Transverse colon (tissue), 4 donors: ENCODE measurements at regions not wholly inside any gene's neighbourhood (a gene's known extent, or its start where the extent isn't known, plus 50 kb on each side); places are given as distances from the start of the nearest gene placed in this dataset.

Experiments
- DNase-seq: peaks from one replicate; pipeline ENCODE4 v3.0.0-alpha.2; 2019
- H3K27ac ChIP-seq, 4 donors: fragments of 200-600 bp; sonication (generic); 2 replicates each; pipeline ENCODE4 v1.5.1; 2016 to 2018; ENCODE audit warnings: inconsistent platforms in 4 of 4
- H3K27me3 ChIP-seq: fragments of 200-600 bp; sonication (generic); 2 replicates; pipeline ENCODE4 v1.5.1; 2017; ENCODE audit warnings: inconsistent platforms
- H3K36me3 ChIP-seq, 4 donors: fragments of 200-600 bp; sonication (generic); 2 replicates each; pipeline ENCODE4 v1.5.1; 2017 to 2019; ENCODE audit warnings: inconsistent platforms in 4 of 4
- H3K4me1 ChIP-seq, 4 donors: fragments of 200-600 bp; sonication (generic); 2 replicates each; pipeline ENCODE4 v1.5.1; 2017 to 2020; ENCODE audit warnings: inconsistent platforms in 4 of 4
- H3K4me3 ChIP-seq, 4 donors: fragments of 200-600 bp; sonication (generic); 1 replicate in 1 of 4; 2 replicates in 3 of 4; pipeline versions ENCODE4 v1.5.1 to v1.6.1; 2017 to 2019; ENCODE audit warnings: inconsistent platforms in 4 of 4
- H3K9me3 ChIP-seq, 2 donors: fragments of 200-600 bp; sonication (generic); 2 replicates each; pipeline ENCODE4 v1.5.1; 2017 to 2019; ENCODE audit warnings: inconsistent platforms in 2 of 2
- CTCF ChIP-seq, 5 experiments: fragments of 200-600 bp in 3 of 5; fragments of 450-650 bp in 2 of 5; sonication (generic) in 3 of 5; IDR thresholded peaks; 1 replicate in 2 of 5; 2 replicates in 3 of 5; pipeline ENCODE4 v1.5.1; 2016 to 2017; ENCODE audit warnings: antibody characterized with exemption in 5 of 5, inconsistent platforms in 3 of 5, mild to moderate bottlenecking in 2 of 5, moderate library complexity in 1 of 5
- EP300 ChIP-seq: sonication (generic); formaldehyde crosslinking; IDR thresholded peaks from one replicate; pipeline ENCODE4 v1.6.1; 2017; ENCODE audit warnings: antibody characterized with exemption, low read depth
- POLR2A ChIP-seq: fragments of 450-650 bp; IDR thresholded peaks from one replicate; pipeline ENCODE4 v1.6.1; 2016; ENCODE audit warnings: antibody characterized with exemption, mild to moderate bottlenecking, moderate library complexity
- POLR2AphosphoS5 ChIP-seq, 3 donors: sonication (generic); formaldehyde crosslinking; IDR thresholded peaks; one replicate each; pipeline ENCODE4 v1.6.1; 2016; ENCODE audit warnings: antibody characterized with exemption in 3 of 3
- WGBS, 2 donors: methylation state at CpG; one replicate each; pipeline ENCODE4 v1.1.5; 2018; ENCODE audit warnings: low coverage in 1 of 2; 5-methylcytosine and 5-hydroxymethylcytosine counted together
- in situ Hi-C, 4 donors: fragments of 200-750 bp; cut with MboI; loops; one replicate each; pipeline versions ENCODE4 v1.15.0 to v1.15.1; 2017; ENCODE audit warnings: low sequenced_read_pairs in 3 of 4, low pct_ligation_motif_present in 1 of 4, low pct_unique_long_range_greater_than_20kb in 1 of 4
- intact Hi-C: fragments of 100-400 bp; cut with DNase I; formaldehyde crosslinking; loops from one replicate; pipeline ENCODE4 v1.15.1; 2023; ENCODE audit warnings: low total_unique reads

- H3K27ac ChIP-seq, result no peak overlapping the region
- in situ Hi-C loops (no loop called here), intact Hi-C loops (no loop called here)
- peaks cover 8 to 39% (median 16%) of the 10 kb centered on the region in 4 donors for H3K4me1 ChIP-seq
- H3K27me3 ChIP-seq, result peaks cover 6% of the 10 kb centered on the region
- TF ChIP-seq EP300 (no peak), POLR2AphosphoS5 (IDR thresholded peaks at IDR 0.05) (no peak), CTCF (IDR thresholded peaks at IDR 0.05) (no peak), POLR2A (no peak)
- WGBS, 2 donors, result 74 to 96% methylated on average over 3 to 6 of the region's 6 CpGs
- DNase-seq, result no peak
- no peak overlapping the region for H3K4me3 ChIP-seq
- H3K36me3 ChIP-seq, result no peaks in the 10 kb centered on the region
- no peaks in the 10 kb centered on the region for H3K9me3 ChIP-seq
These were observed 87.1 kb upstream of the SIRPA start for GRCh38 chr20:1808101-1808500.

GRCh38 chr20:1807394-1807793 is 87.8 kb upstream of the SIRPA start:
- 75 to 85% methylated on average over 5 to 7 of the region's 7 CpGs for WGBS, 2 donors
- DNase-seq, result no peak
- in situ Hi-C loops, result no loop called here
- intact Hi-C loops, result no loop called here
- H3K4me3 ChIP-seq, result no peak overlapping the region
- H3K27me3 ChIP-seq, result peaks cover 12% of the 10 kb centered on the region
- H3K36me3 ChIP-seq, result no peaks in the 10 kb centered on the region
- TF ChIP-seq CTCF (IDR thresholded peaks at IDR 0.05) (no peak), POLR2AphosphoS5 (IDR thresholded peaks at IDR 0.05) (no peak), EP300 (no peak), POLR2A (no peak)
- H3K9me3 ChIP-seq, result no peaks in the 10 kb centered on the region
- no peak overlapping the region for H3K27ac ChIP-seq
- peaks cover 6 to 40% (median 21%) of the 10 kb centered on the region in 4 donors for H3K4me1 ChIP-seq

GRCh38 chr20:1806456-1806855 is 88.8 kb upstream of the SIRPA start:
- Histone ChIP-seq H3K27me3 (peaks cover 21% of the 10 kb centered on the region), H3K4me3 (no peak overlapping the region), H3K9me3 (no peaks in the 10 kb centered on the region), H3K36me3 (no peaks in the 10 kb centered on the region), H3K27ac (no peak overlapping the region), H3K4me1 (peaks cover 7 to 39% (median 28%) of the 10 kb centered on the region in 4 donors)
- in situ Hi-C loops (no loop called here), intact Hi-C loops (no loop called here)
- 94 to 100% methylated on average over 2 to 7 of the region's 7 CpGs for WGBS, 2 donors
- TF ChIP-seq POLR2A (no peak), POLR2AphosphoS5 (IDR thresholded peaks at IDR 0.05) (no peak), EP300 (no peak), CTCF (IDR thresholded peaks at IDR 0.05) (no peak)
- no peak for DNase-seq

- Histone ChIP-seq H3K4me3 (no peak overlapping the region), H3K27ac (no peak overlapping the region), H3K4me1 (peaks cover 7 to 33% (median 27%) of the 10 kb centered on the region in 4 donors), H3K9me3 (no peaks in the 10 kb centered on the region), H3K36me3 (no peaks in the 10 kb centered on the region), H3K27me3 (peaks cover 22% of the 10 kb centered on the region)
- TF ChIP-seq POLR2AphosphoS5 (IDR thresholded peaks at IDR 0.05), result no peak
- no peak for TF ChIP-seq CTCF (IDR thresholded peaks at IDR 0.05)
- TF ChIP-seq POLR2A, result no peak
- no peak for TF ChIP-seq EP300
- intact Hi-C loops, result no loop called here
- WGBS, 2 donors, result 87 to 100% methylated on average over 3 to 4 of the region's 4 CpGs
- in situ Hi-C loops, result no loop called here
- DNase-seq, result no peak
These were observed 89.4 kb upstream of the SIRPA start for GRCh38 chr20:1805816-1806215.
